CD4-positive, alpha-beta T cell (primary cell): ENCODE measurements at regions not wholly inside any gene's neighbourhood (a gene's known extent, or its start where the extent isn't known, plus 50 kb on each side); places are given as distances from the start of the nearest gene placed in this dataset.
A peak's percentile ranks its signal among the peaks of the same experiment; 100 is the strongest.

Experiments used
- ATAC-seq: fragments of 200-7000 bp; cut with Tn5 transposase; one replicate; pipeline ENCODE4 v1.10.0; 2022; ENCODE audit warnings: mild to moderate bottlenecking; ENCODE audit not compliant: poor library complexity
- CTCF ChIA-PET: fragments of 350-600 bp; sonication (Branson Sonifier 250); formaldehyde crosslinking; loops from one replicate; lab custom pipeline; 2021; ENCODE audit warnings: antibody characterized with exemption, inconsistent platforms; lab: Charles Lee
- POLR2A ChIA-PET: fragments of 350-600 bp; sonication (Branson Sonifier 250); formaldehyde crosslinking; loops from one replicate; lab custom pipeline; 2021; ENCODE audit warnings: antibody characterized with exemption, inconsistent platforms; lab: Charles Lee
- DNase-seq, 14 experiments: peaks; one replicate each; pipeline ENCODE4 v3.0.0-alpha.2; 2013 to 2020; ENCODE audit warnings: mixed read lengths in 2 of 14
- H3K27ac ChIP-seq, 2 donors: one replicate each; pipeline versions ENCODE4 v1.5.1 to v1.7.0; 2013; ENCODE audit warnings: low read length in 2 of 2, low read depth in 1 of 2, mild to moderate bottlenecking in 1 of 2
- H3K27me3 ChIP-seq, 2 experiments: 1 replicate in 1 of 2; 2 replicates in 1 of 2; pipeline versions ENCODE4 v1.6.1 to v1.7.0; 2013; ENCODE audit warnings: low read length in 2 of 2, control low read depth in 1 of 2, mild to moderate bottlenecking in 1 of 2, moderate library complexity in 1 of 2; ENCODE audit not compliant: insufficient read depth in 2 of 2, control insufficient read depth in 1 of 2
- H3K36me3 ChIP-seq: one replicate; pipeline ENCODE4 v1.6.1; 2013; ENCODE audit warnings: low read length, control low read depth; ENCODE audit not compliant: insufficient read depth
- H3K4me1 ChIP-seq: one replicate; pipeline ENCODE4 v1.6.1; 2013; ENCODE audit warnings: low read length, control low read depth; ENCODE audit not compliant: insufficient read depth
- H3K4me3 ChIP-seq: one replicate; pipeline ENCODE4 v1.5.1; 2013; ENCODE audit warnings: mild to moderate bottlenecking, low read length, moderate library complexity
- H3K9me3 ChIP-seq, 2 experiments: 1 replicate in 1 of 2; 2 replicates in 1 of 2; pipeline versions ENCODE4 v1.6.1 to v1.7.0; 2013; ENCODE audit warnings: low read length in 2 of 2, mild to moderate bottlenecking in 2 of 2, control low read depth in 1 of 2, moderate library complexity in 1 of 2; ENCODE audit not compliant: control insufficient read depth in 1 of 2, insufficient read depth in 1 of 2
- H3K27ac Mint-ChIP-seq: one replicate; pipeline ENCODE4 v1.8.0; 2020; ENCODE audit warnings: mixed read lengths
- H3K27me3 Mint-ChIP-seq: one replicate; pipeline ENCODE4 v1.8.0; 2021; ENCODE audit warnings: mixed read lengths
- H3K36me3 Mint-ChIP-seq: one replicate; pipeline ENCODE4 v1.8.0; 2021; ENCODE audit warnings: low read depth, mixed read lengths
- H3K4me1 Mint-ChIP-seq: one replicate; pipeline ENCODE4 v1.8.0; 2021; ENCODE audit warnings: low read depth, mixed read lengths
- H3K4me3 Mint-ChIP-seq: one replicate; pipeline ENCODE4 v1.8.0; 2020; ENCODE audit warnings: mild to moderate bottlenecking, mixed read lengths
- H3K9me3 Mint-ChIP-seq: one replicate; pipeline ENCODE4 v1.8.0; 2020; ENCODE audit warnings: mixed read lengths
- CTCF ChIP-seq: fragments of 200-600 bp; IDR thresholded peaks from one replicate; pipeline ENCODE4 v1.8.0; 2022; ENCODE audit warnings: antibody characterized with exemption, mild to moderate bottlenecking
- intact Hi-C, 2 experiments: fragments of 100-400 bp; cut with DNase I in 1 of 2; cut with micrococcal nuclease in 1 of 2; formaldehyde crosslinking; loops; one replicate each; pipeline versions ENCODE4 v1.15.1 to v1.9.0; 2023 to 2025; cut with DNase I, micrococcal nuclease

GRCh38 chr20:41746635-41747034 lies 128.5 kb upstream of the CHD6 start:
- intact Hi-C loops: no loop called here
- H3K27ac Mint-ChIP-seq: no peak overlapping the region
- H3K36me3 ChIP-seq: no peaks in the 10 kb centered on the region
- POLR2A ChIA-PET: no interaction called here
- peaks cover 39% of the 10 kb centered on the region for H3K27me3 Mint-ChIP-seq
- no peaks in the 10 kb centered on the region for H3K4me1 ChIP-seq
- H3K4me3 Mint-ChIP-seq: no peak overlapping the region
- H3K9me3 ChIP-seq: no peaks in the 10 kb centered on the region
- DNase-seq: no peak
- no peaks in the 10 kb centered on the region for H3K36me3 Mint-ChIP-seq
- no peak overlapping the region for H3K4me3 ChIP-seq
- no peak overlapping the region for H3K27ac ChIP-seq
- H3K9me3 Mint-ChIP-seq: no peaks in the 10 kb centered on the region
- H3K27me3 ChIP-seq: peaks cover 6 to 13% of the 10 kb centered on the region in 2 experiments
- CTCF ChIA-PET: interaction anchor here (0.7 kb wide), 1 partner anchor 8 kb away, joined by 3 read pairs; no protein-coding TSS in a partner anchor
- no peaks in the 10 kb centered on the region for H3K4me1 Mint-ChIP-seq
- ATAC-seq: no peak
- TF ChIP-seq CTCF: no peak

GRCh38 chr20:41738604-41739206 lies 120.5 kb upstream of the CHD6 start:
- H3K4me1 ChIP-seq: no peaks in the 10 kb centered on the region
- Mint-ChIP-seq H3K27ac (no peak overlapping the region), H3K27me3 (peaks cover 4% of the 10 kb centered on the region), H3K4me3 (no peak overlapping the region), H3K36me3 (no peaks in the 10 kb centered on the region), H3K9me3 (no peaks in the 10 kb centered on the region), H3K4me1 (no peaks in the 10 kb centered on the region)
- no peaks in the 10 kb centered on the region for H3K27me3 ChIP-seq
- no peak overlapping the region for H3K4me3 ChIP-seq
- ATAC-seq: peak; percentile 57
- peaks cover 0 to 7% of the 10 kb centered on the region in 2 experiments for H3K9me3 ChIP-seq
- H3K27ac ChIP-seq: no peak overlapping the region
- POLR2A ChIA-PET: no interaction called here
- no peaks in the 10 kb centered on the region for H3K36me3 ChIP-seq
- TF ChIP-seq CTCF: peak; percentile 47
- intact Hi-C loops: loop anchor here in 1 of 2 experiments (5.0 to 10.0 kb wide), 2 partner anchors 1449 to 1666 kb away; partner anchors contain the start of gene PTPRT
- CTCF ChIA-PET: interaction anchor here (1.0 to 1.2 kb wide), 3 partner anchors 8 to 11 kb away, joined by 3 read pairs; no protein-coding TSS in a partner anchor
- peak in 9 of 14 experiments; percentile 2 to 45 (median 13) for DNase-seq

GRCh38 chr20:41735949-41736348 lies 117.8 kb upstream of the CHD6 start:
- peaks cover 0 to 7% of the 10 kb centered on the region in 2 experiments for H3K9me3 ChIP-seq
- no peak overlapping the region for H3K4me3 ChIP-seq
- no peak for TF ChIP-seq CTCF
- no peak for DNase-seq
- ATAC-seq: no peak
- Mint-ChIP-seq H3K9me3 (no peaks in the 10 kb centered on the region), H3K27me3 (no peaks in the 10 kb centered on the region), H3K27ac (no peak overlapping the region), H3K4me1 (no peaks in the 10 kb centered on the region), H3K36me3 (no peaks in the 10 kb centered on the region), H3K4me3 (no peak overlapping the region)
- ChIA-PET POLR2A (no interaction called here), CTCF (no interaction called here)
- H3K27me3 ChIP-seq: no peaks in the 10 kb centered on the region
- H3K36me3 ChIP-seq: no peaks in the 10 kb centered on the region
- intact Hi-C loops: loop anchor here in 1 of 2 experiments (5.0 to 10.0 kb wide), 2 partner anchors 1451 to 1669 kb away; partner anchors contain the start of gene PTPRT
- H3K4me1 ChIP-seq: no peaks in the 10 kb centered on the region
- H3K27ac ChIP-seq: no peak overlapping the region
